CD4-positive, alpha-beta T cell (primary cell): ENCODE measurements at regions not wholly inside any gene's neighbourhood (a gene's known extent, or its start where the extent isn't known, plus 50 kb on each side); places are given as distances from the start of the nearest gene placed in this dataset.

ENCODE experiments used
- ATAC-seq: fragments of 200-7000 bp; cut with Tn5 transposase; one replicate; pipeline ENCODE4 v1.10.0; 2022; ENCODE audit warnings: mild to moderate bottlenecking; ENCODE audit not compliant: poor library complexity
- CTCF ChIA-PET: fragments of 350-600 bp; sonication (Branson Sonifier 250); formaldehyde crosslinking; loops from one replicate; lab custom pipeline; 2021; ENCODE audit warnings: antibody characterized with exemption, inconsistent platforms; lab: Charles Lee
- POLR2A ChIA-PET: fragments of 350-600 bp; sonication (Branson Sonifier 250); formaldehyde crosslinking; loops from one replicate; lab custom pipeline; 2021; ENCODE audit warnings: antibody characterized with exemption, inconsistent platforms; lab: Charles Lee
- DNase-seq, 14 experiments: peaks; one replicate each; pipeline ENCODE4 v3.0.0-alpha.2; 2013 to 2020; ENCODE audit warnings: mixed read lengths in 2 of 14
- H3K27ac ChIP-seq, 2 donors: one replicate each; pipeline versions ENCODE4 v1.5.1 to v1.7.0; 2013; ENCODE audit warnings: low read length in 2 of 2, low read depth in 1 of 2, mild to moderate bottlenecking in 1 of 2
- H3K27me3 ChIP-seq, 2 experiments: 1 replicate in 1 of 2; 2 replicates in 1 of 2; pipeline versions ENCODE4 v1.6.1 to v1.7.0; 2013; ENCODE audit warnings: low read length in 2 of 2, control low read depth in 1 of 2, mild to moderate bottlenecking in 1 of 2, moderate library complexity in 1 of 2; ENCODE audit not compliant: insufficient read depth in 2 of 2, control insufficient read depth in 1 of 2
- H3K36me3 ChIP-seq: one replicate; pipeline ENCODE4 v1.6.1; 2013; ENCODE audit warnings: low read length, control low read depth; ENCODE audit not compliant: insufficient read depth
- H3K4me1 ChIP-seq: one replicate; pipeline ENCODE4 v1.6.1; 2013; ENCODE audit warnings: low read length, control low read depth; ENCODE audit not compliant: insufficient read depth
- H3K4me3 ChIP-seq: one replicate; pipeline ENCODE4 v1.5.1; 2013; ENCODE audit warnings: mild to moderate bottlenecking, low read length, moderate library complexity
- H3K9me3 ChIP-seq, 2 experiments: 1 replicate in 1 of 2; 2 replicates in 1 of 2; pipeline versions ENCODE4 v1.6.1 to v1.7.0; 2013; ENCODE audit warnings: low read length in 2 of 2, mild to moderate bottlenecking in 2 of 2, control low read depth in 1 of 2, moderate library complexity in 1 of 2; ENCODE audit not compliant: control insufficient read depth in 1 of 2, insufficient read depth in 1 of 2
- H3K27ac Mint-ChIP-seq: one replicate; pipeline ENCODE4 v1.8.0; 2020; ENCODE audit warnings: mixed read lengths
- H3K27me3 Mint-ChIP-seq: one replicate; pipeline ENCODE4 v1.8.0; 2021; ENCODE audit warnings: mixed read lengths
- H3K36me3 Mint-ChIP-seq: one replicate; pipeline ENCODE4 v1.8.0; 2021; ENCODE audit warnings: low read depth, mixed read lengths
- H3K4me1 Mint-ChIP-seq: one replicate; pipeline ENCODE4 v1.8.0; 2021; ENCODE audit warnings: low read depth, mixed read lengths
- H3K4me3 Mint-ChIP-seq: one replicate; pipeline ENCODE4 v1.8.0; 2020; ENCODE audit warnings: mild to moderate bottlenecking, mixed read lengths
- H3K9me3 Mint-ChIP-seq: one replicate; pipeline ENCODE4 v1.8.0; 2020; ENCODE audit warnings: mixed read lengths
- intact Hi-C, 2 experiments: fragments of 100-400 bp; cut with DNase I in 1 of 2; cut with micrococcal nuclease in 1 of 2; formaldehyde crosslinking; loops; one replicate each; pipeline versions ENCODE4 v1.15.1 to v1.9.0; 2023 to 2025; cut with DNase I, micrococcal nuclease
- TF ChIP-seq, protein P1 (sequence below): fragments of 200-600 bp; IDR thresholded peaks from one replicate; pipeline ENCODE4 v1.8.0; 2022; ENCODE audit warnings: antibody characterized with exemption, mild to moderate bottlenecking

- no peak overlapping the region for H3K27ac ChIP-seq
- Mint-ChIP-seq H3K9me3 (no peaks in the 10 kb centered on the region), H3K4me1 (no peaks in the 10 kb centered on the region), H3K27me3 (peaks cover 11% of the 10 kb centered on the region), H3K27ac (no peak overlapping the region), H3K36me3 (no peaks in the 10 kb centered on the region), H3K4me3 (no peak overlapping the region)
- POLR2A ChIA-PET, result no interaction called here
- DNase-seq (no peak), ATAC-seq (no peak)
- no peaks in the 10 kb centered on the region for H3K4me1 ChIP-seq
- intact Hi-C loops, result no loop called here
- no peaks in the 10 kb centered on the region for H3K36me3 ChIP-seq
- TF ChIP-seq, protein P1, sequence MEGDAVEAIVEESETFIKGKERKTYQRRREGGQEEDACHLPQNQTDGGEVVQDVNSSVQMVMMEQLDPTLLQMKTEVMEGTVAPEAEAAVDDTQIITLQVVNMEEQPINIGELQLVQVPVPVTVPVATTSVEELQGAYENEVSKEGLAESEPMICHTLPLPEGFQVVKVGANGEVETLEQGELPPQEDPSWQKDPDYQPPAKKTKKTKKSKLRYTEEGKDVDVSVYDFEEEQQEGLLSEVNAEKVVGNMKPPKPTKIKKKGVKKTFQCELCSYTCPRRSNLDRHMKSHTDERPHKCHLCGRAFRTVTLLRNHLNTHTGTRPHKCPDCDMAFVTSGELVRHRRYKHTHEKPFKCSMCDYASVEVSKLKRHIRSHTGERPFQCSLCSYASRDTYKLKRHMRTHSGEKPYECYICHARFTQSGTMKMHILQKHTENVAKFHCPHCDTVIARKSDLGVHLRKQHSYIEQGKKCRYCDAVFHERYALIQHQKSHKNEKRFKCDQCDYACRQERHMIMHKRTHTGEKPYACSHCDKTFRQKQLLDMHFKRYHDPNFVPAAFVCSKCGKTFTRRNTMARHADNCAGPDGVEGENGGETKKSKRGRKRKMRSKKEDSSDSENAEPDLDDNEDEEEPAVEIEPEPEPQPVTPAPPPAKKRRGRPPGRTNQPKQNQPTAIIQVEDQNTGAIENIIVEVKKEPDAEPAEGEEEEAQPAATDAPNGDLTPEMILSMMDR, result no peak
- H3K9me3 ChIP-seq, result peaks cover 0 to 11% of the 10 kb centered on the region in 2 experiments
- CTCF ChIA-PET, result no interaction called here
- no peak overlapping the region for H3K4me3 ChIP-seq
- H3K27me3 ChIP-seq, result no peaks in the 10 kb centered on the region
These were observed 77.6 kb upstream of the FOXF1 start for GRCh38 chr16:86432691-86433090.

- H3K36me3 Mint-ChIP-seq, result no peaks in the 10 kb centered on the region
- H3K4me3 Mint-ChIP-seq, result no peak overlapping the region
- Histone ChIP-seq H3K4me1 (no peaks in the 10 kb centered on the region), H3K9me3 (peaks cover 0 to 1% of the 10 kb centered on the region in 2 experiments), H3K4me3 (no peak overlapping the region), H3K36me3 (no peaks in the 10 kb centered on the region), H3K27ac (no peak overlapping the region), H3K27me3 (no peaks in the 10 kb centered on the region)
- intact Hi-C loops, result no loop called here
- no peak for DNase-seq
- CTCF ChIA-PET, result no interaction called here
- H3K27ac Mint-ChIP-seq, result no peak overlapping the region
- H3K9me3 Mint-ChIP-seq, result no peaks in the 10 kb centered on the region
- peaks cover 7% of the 10 kb centered on the region for H3K27me3 Mint-ChIP-seq
- POLR2A ChIA-PET, result no interaction called here
- TF ChIP-seq, protein P1, result no peak
- ATAC-seq, result no peak
- H3K4me1 Mint-ChIP-seq, result no peaks in the 10 kb centered on the region
These were observed 73.7 kb upstream of the FOXF1 start for GRCh38 chr16:86436466-86437185.

GRCh38 chr16:86437348-86437747 lies 73.0 kb upstream of the FOXF1 start:
- ATAC-seq (no peak), DNase-seq (no peak)
- no peaks in the 10 kb centered on the region for H3K36me3 Mint-ChIP-seq
- H3K4me3 Mint-ChIP-seq, result no peak overlapping the region
- H3K27ac ChIP-seq, result no peak overlapping the region
- TF ChIP-seq, protein P1, result no peak
- peaks cover 7% of the 10 kb centered on the region for H3K27me3 Mint-ChIP-seq
- H3K4me1 ChIP-seq, result no peaks in the 10 kb centered on the region
- H3K27ac Mint-ChIP-seq, result no peak overlapping the region
- intact Hi-C loops, result no loop called here
- H3K27me3 ChIP-seq, result no peaks in the 10 kb centered on the region
- POLR2A ChIA-PET, result no interaction called here
- H3K9me3 Mint-ChIP-seq, result no peaks in the 10 kb centered on the region
- H3K4me3 ChIP-seq, result no peak overlapping the region
- H3K4me1 Mint-ChIP-seq, result no peaks in the 10 kb centered on the region
- H3K36me3 ChIP-seq, result no peaks in the 10 kb centered on the region
- peaks cover 0 to 5% of the 10 kb centered on the region in 2 experiments for H3K9me3 ChIP-seq
- CTCF ChIA-PET, result no interaction called here
